GM23338 (cell line): ENCODE measurements at regions not wholly inside any gene's neighbourhood (a gene's known extent, or its start where the extent isn't known, plus 50 kb on each side); places are given as distances from the start of the nearest gene placed in this dataset.

Experiments
- ATAC-seq: fragments of 200-7000 bp; cut with Tn5 transposase; 3 replicates; pipeline ENCODE4 v1.9.1; 2020
- DNase-seq: peaks from one replicate; pipeline ENCODE4 v3.0.0-alpha.2; 2015; ENCODE audit warnings: low spot score
- H2AFZ ChIP-seq: fragments of 200-600 bp; sonication (generic); 2 replicates; pipeline ENCODE4 v1.8.0; 2016; ENCODE audit warnings: antibody characterized with exemption, mild to moderate bottlenecking, moderate library complexity
- H3F3A ChIP-seq: fragments of 200-600 bp; sonication (generic); replicated peaks from 2 replicates; pipeline ENCODE4 v1.8.0; 2017; ENCODE audit warnings: antibody characterized with exemption, mixed run types, low read depth
- H3K27ac ChIP-seq: fragments of 200-600 bp; sonication (generic); 2 replicates; pipeline ENCODE4 v1.6.1; 2016; ENCODE audit warnings: low read depth
- H3K27me3 ChIP-seq: fragments of 200-600 bp; sonication (generic); 2 replicates; pipeline ENCODE4 v1.8.0; 2016; ENCODE audit warnings: mild to moderate bottlenecking, mixed run types, moderate library complexity; ENCODE audit not compliant: insufficient read depth
- H3K36me3 ChIP-seq: fragments of 200-600 bp; sonication (generic); 2 replicates; pipeline ENCODE4 v1.8.0; 2016; ENCODE audit warnings: mild to moderate bottlenecking; ENCODE audit not compliant: insufficient read depth
- H3K4me1 ChIP-seq: fragments of 200-600 bp; sonication (generic); 2 replicates; pipeline ENCODE4 v1.8.0; 2016; ENCODE audit warnings: mild to moderate bottlenecking, moderate library complexity; ENCODE audit not compliant: insufficient read depth
- H3K4me2 ChIP-seq: fragments of 200-600 bp; sonication (generic); 2 replicates; pipeline ENCODE4 v1.7.1; 2017; ENCODE audit warnings: mixed run types
- H3K4me3 ChIP-seq: fragments of 200-600 bp; sonication (generic); 2 replicates; pipeline ENCODE4 v1.6.1; 2016; ENCODE audit warnings: mixed run types
- H3K79me2 ChIP-seq: fragments of 200-600 bp; sonication (generic); replicated peaks from 2 replicates; pipeline ENCODE4 v1.8.0; 2017; ENCODE audit warnings: mild to moderate bottlenecking; ENCODE audit not compliant: insufficient read depth
- H3K9me2 ChIP-seq: fragments of 200-600 bp; sonication (generic); 2 replicates; pipeline ENCODE4 v1.8.0; 2017; ENCODE audit not compliant: insufficient read depth
- H4K20me1 ChIP-seq: fragments of 200-600 bp; sonication (generic); replicated peaks from 2 replicates; pipeline ENCODE4 v1.8.0; 2017; ENCODE audit warnings: mild to moderate bottlenecking; ENCODE audit not compliant: insufficient read depth
- H3K27ac Mint-ChIP-seq: 2 replicates; pipeline ENCODE4 v1.8.0; 2020; ENCODE audit warnings: inconsistent platforms, mild to moderate bottlenecking, moderate library complexity, mixed read lengths
- H3K27me3 Mint-ChIP-seq: 3 replicates; pipeline ENCODE4 v1.8.0; 2022; ENCODE audit warnings: low read depth, mild to moderate bottlenecking, moderate library complexity, mixed read lengths, inconsistent platforms; ENCODE audit not compliant: insufficient read depth, poor library complexity
- H3K36me3 Mint-ChIP-seq: 3 replicates; pipeline ENCODE4 v1.8.0; 2021; ENCODE audit warnings: low read depth, mild to moderate bottlenecking, inconsistent platforms, moderate library complexity, mixed read lengths
- H3K4me1 Mint-ChIP-seq: 3 replicates; pipeline ENCODE4 v1.8.0; 2020; ENCODE audit warnings: mild to moderate bottlenecking, inconsistent platforms, mixed read lengths
- H3K4me3 Mint-ChIP-seq: 3 replicates; pipeline ENCODE4 v1.8.0; 2021; ENCODE audit warnings: moderate library complexity, mild to moderate bottlenecking, inconsistent platforms, mixed read lengths
- H3K9me3 Mint-ChIP-seq: 3 replicates; pipeline ENCODE4 v1.8.0; 2020; ENCODE audit warnings: moderate library complexity, mild to moderate bottlenecking, inconsistent platforms, mixed read lengths
- EZH2 ChIP-seq: fragments of 200-600 bp; sonication (generic); IDR thresholded peaks from one replicate; pipeline ENCODE4 v1.8.0; 2017; ENCODE audit warnings: antibody characterized with exemption, mild to moderate bottlenecking, low read depth; ENCODE audit not compliant: unreplicated experiment
- NANOG ChIP-seq: IDR thresholded peaks from 2 replicates; pipeline ENCODE4 v1.6.1; 2016; ENCODE audit warnings: antibody characterized with exemption, borderline replicate concordance
- TF ChIP-seq, protein P1 (sequence below): IDR thresholded peaks from one replicate; pipeline ENCODE4 v1.6.1; 2018; ENCODE audit warnings: antibody characterized with exemption; ENCODE audit not compliant: unreplicated experiment
- TF ChIP-seq, protein P2 (sequence below): fragments of 250-450 bp; sonication (Bioruptor Pico); IDR thresholded peaks from 2 replicates; pipeline ENCODE4 v1.5.0; 2020; ENCODE audit warnings: mild to moderate bottlenecking, moderate library complexity
- TF ChIP-seq, protein P3 (sequence below), 2 experiments: fragments of 200-600 bp in 1 of 2; sonication (generic) in 1 of 2; conservative IDR thresholded peaks; 2 replicates each; pipeline versions ENCODE4 v1.5.1 to v1.6.1; 2016 to 2017; ENCODE audit warnings: antibody characterized with exemption in 2 of 2, low read depth in 2 of 2, mild to moderate bottlenecking in 2 of 2, moderate library complexity in 1 of 2

DNA sequence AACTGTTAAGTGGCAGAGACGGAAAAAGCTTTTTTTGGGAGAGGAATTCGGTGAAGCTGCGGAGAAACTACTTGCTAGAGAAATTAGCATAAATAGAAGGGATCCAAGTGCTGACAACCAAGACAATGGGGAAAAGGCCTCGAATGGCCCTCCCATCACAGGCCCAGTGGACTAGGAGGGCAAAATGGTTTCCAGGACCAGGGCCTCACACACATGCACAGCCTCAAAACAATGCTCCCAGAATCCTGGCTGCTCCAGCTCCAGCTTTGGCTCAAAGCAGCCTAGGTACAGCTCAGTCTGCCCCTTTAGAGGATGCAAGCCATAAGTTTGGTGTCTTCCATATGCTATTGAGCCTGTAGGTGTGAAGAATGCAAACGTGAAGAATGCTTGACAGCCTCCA, 388.2 kb downstream of the OTOL1 start:
- H3K9me2 ChIP-seq = peaks cover 3% of the 10 kb centered on the region; the same call in 1 of the 2 replicates
- peaks cover 36% of the 10 kb centered on the region for H3K9me3 Mint-ChIP-seq
- ATAC-seq (no peak), DNase-seq (no peak)
- H2AFZ ChIP-seq = no peak overlapping the region
- H3K4me1 ChIP-seq = no peaks in the 10 kb centered on the region
- H3K4me3 ChIP-seq = no peak overlapping the region
- H4K20me1 ChIP-seq = no peaks in the 10 kb centered on the region
- H3K79me2 ChIP-seq = no peaks in the 10 kb centered on the region
- H3K27me3 ChIP-seq = no peaks in the 10 kb centered on the region
- peaks cover 26% of the 10 kb centered on the region for H3K36me3 Mint-ChIP-seq
- H3K4me1 Mint-ChIP-seq = no peaks in the 10 kb centered on the region
- 0 out of 2 replicates have a peak, but pooled peaks cover 4% of the 10 kb centered on the region for H3K36me3 ChIP-seq
- H3F3A ChIP-seq = no peaks in the 10 kb centered on the region
- no peak overlapping the region for H3K27ac ChIP-seq
- no peak overlapping the region for H3K4me3 Mint-ChIP-seq
- TF ChIP-seq NANOG (no peak), EZH2 (no peak)
- TF ChIP-seq, protein P1, sequence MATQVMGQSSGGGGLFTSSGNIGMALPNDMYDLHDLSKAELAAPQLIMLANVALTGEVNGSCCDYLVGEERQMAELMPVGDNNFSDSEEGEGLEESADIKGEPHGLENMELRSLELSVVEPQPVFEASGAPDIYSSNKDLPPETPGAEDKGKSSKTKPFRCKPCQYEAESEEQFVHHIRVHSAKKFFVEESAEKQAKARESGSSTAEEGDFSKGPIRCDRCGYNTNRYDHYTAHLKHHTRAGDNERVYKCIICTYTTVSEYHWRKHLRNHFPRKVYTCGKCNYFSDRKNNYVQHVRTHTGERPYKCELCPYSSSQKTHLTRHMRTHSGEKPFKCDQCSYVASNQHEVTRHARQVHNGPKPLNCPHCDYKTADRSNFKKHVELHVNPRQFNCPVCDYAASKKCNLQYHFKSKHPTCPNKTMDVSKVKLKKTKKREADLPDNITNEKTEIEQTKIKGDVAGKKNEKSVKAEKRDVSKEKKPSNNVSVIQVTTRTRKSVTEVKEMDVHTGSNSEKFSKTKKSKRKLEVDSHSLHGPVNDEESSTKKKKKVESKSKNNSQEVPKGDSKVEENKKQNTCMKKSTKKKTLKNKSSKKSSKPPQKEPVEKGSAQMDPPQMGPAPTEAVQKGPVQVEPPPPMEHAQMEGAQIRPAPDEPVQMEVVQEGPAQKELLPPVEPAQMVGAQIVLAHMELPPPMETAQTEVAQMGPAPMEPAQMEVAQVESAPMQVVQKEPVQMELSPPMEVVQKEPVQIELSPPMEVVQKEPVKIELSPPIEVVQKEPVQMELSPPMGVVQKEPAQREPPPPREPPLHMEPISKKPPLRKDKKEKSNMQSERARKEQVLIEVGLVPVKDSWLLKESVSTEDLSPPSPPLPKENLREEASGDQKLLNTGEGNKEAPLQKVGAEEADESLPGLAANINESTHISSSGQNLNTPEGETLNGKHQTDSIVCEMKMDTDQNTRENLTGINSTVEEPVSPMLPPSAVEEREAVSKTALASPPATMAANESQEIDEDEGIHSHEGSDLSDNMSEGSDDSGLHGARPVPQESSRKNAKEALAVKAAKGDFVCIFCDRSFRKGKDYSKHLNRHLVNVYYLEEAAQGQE = no peak
- TF ChIP-seq, protein P2, sequence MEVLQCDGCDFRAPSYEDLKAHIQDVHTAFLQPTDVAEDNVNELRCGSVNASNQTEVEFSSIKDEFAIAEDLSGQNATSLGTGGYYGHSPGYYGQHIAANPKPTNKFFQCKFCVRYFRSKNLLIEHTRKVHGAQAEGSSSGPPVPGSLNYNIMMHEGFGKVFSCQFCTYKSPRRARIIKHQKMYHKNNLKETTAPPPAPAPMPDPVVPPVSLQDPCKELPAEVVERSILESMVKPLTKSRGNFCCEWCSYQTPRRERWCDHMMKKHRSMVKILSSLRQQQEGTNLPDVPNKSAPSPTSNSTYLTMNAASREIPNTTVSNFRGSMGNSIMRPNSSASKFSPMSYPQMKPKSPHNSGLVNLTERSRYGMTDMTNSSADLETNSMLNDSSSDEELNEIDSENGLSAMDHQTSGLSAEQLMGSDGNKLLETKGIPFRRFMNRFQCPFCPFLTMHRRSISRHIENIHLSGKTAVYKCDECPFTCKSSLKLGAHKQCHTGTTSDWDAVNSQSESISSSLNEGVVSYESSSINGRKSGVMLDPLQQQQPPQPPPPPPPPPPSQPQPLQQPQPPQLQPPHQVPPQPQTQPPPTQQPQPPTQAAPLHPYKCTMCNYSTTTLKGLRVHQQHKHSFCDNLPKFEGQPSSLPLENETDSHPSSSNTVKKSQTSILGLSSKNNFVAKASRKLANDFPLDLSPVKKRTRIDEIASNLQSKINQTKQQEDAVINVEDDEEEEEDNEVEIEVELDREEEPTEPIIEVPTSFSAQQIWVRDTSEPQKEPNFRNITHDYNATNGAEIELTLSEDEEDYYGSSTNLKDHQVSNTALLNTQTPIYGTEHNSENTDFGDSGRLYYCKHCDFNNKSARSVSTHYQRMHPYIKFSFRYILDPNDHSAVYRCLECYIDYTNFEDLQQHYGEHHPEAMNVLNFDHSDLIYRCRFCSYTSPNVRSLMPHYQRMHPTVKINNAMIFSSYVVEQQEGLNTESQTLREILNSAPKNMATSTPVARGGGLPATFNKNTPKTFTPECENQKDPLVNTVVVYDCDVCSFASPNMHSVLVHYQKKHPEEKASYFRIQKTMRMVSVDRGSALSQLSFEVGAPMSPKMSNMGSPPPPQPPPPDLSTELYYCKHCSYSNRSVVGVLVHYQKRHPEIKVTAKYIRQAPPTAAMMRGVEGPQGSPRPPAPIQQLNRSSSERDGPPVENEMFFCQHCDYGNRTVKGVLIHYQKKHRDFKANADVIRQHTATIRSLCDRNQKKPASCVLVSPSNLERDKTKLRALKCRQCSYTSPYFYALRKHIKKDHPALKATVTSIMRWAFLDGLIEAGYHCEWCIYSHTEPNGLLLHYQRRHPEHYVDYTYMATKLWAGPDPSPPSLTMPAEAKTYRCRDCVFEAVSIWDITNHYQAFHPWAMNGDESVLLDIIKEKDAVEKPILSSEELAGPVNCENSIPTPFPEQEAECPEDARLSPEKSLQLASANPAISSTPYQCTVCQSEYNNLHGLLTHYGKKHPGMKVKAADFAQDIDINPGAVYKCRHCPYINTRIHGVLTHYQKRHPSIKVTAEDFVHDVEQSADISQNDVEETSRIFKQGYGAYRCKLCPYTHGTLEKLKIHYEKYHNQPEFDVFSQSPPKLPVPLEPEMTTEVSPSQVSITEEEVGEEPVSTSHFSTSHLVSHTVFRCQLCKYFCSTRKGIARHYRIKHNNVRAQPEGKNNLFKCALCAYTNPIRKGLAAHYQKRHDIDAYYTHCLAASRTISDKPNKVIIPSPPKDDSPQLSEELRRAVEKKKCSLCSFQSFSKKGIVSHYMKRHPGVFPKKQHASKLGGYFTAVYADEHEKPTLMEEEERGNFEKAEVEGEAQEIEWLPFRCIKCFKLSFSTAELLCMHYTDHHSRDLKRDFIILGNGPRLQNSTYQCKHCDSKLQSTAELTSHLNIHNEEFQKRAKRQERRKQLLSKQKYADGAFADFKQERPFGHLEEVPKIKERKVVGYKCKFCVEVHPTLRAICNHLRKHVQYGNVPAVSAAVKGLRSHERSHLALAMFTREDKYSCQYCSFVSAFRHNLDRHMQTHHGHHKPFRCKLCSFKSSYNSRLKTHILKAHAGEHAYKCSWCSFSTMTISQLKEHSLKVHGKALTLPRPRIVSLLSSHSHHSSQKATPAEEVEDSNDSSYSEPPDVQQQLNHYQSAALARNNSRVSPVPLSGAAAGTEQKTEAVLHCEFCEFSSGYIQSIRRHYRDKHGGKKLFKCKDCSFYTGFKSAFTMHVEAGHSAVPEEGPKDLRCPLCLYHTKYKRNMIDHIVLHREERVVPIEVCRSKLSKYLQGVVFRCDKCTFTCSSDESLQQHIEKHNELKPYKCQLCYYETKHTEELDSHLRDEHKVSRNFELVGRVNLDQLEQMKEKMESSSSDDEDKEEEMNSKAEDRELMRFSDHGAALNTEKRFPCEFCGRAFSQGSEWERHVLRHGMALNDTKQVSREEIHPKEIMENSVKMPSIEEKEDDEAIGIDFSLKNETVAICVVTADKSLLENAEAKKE (CRISPR knock-in tag) = no peak
- TF ChIP-seq, protein P3, sequence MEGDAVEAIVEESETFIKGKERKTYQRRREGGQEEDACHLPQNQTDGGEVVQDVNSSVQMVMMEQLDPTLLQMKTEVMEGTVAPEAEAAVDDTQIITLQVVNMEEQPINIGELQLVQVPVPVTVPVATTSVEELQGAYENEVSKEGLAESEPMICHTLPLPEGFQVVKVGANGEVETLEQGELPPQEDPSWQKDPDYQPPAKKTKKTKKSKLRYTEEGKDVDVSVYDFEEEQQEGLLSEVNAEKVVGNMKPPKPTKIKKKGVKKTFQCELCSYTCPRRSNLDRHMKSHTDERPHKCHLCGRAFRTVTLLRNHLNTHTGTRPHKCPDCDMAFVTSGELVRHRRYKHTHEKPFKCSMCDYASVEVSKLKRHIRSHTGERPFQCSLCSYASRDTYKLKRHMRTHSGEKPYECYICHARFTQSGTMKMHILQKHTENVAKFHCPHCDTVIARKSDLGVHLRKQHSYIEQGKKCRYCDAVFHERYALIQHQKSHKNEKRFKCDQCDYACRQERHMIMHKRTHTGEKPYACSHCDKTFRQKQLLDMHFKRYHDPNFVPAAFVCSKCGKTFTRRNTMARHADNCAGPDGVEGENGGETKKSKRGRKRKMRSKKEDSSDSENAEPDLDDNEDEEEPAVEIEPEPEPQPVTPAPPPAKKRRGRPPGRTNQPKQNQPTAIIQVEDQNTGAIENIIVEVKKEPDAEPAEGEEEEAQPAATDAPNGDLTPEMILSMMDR (conservative IDR thresholded peaks at IDR 0.05; ENCODE audit: low read depth in 2 of 2) = no peak
- peaks cover 4% of the 10 kb centered on the region for H3K27me3 Mint-ChIP-seq
- H3K27ac Mint-ChIP-seq = no peak overlapping the region
- no peak overlapping the region for H3K4me2 ChIP-seq
